Activated effector memory CD4-positive, alpha-beta T cell treated with anti-CD3 and anti-CD28 coated beads, Interleukin-2, amount 50 U/mL, for 16 hours (primary cell): ENCODE measurements at regions not wholly inside any gene's neighbourhood (a gene's known extent, or its start where the extent isn't known, plus 50 kb on each side); places are given as distances from the start of the nearest gene placed in this dataset.
"Not testable (repeated sequence)": the region's sequence is repeated elsewhere in the genome, so short reads cannot be mapped to it uniquely, and the experiment has no call there.

Experiments
- DNase-seq: peaks from one replicate; pipeline ENCODE4 v3.0.0-alpha.2; 2020

DNA sequence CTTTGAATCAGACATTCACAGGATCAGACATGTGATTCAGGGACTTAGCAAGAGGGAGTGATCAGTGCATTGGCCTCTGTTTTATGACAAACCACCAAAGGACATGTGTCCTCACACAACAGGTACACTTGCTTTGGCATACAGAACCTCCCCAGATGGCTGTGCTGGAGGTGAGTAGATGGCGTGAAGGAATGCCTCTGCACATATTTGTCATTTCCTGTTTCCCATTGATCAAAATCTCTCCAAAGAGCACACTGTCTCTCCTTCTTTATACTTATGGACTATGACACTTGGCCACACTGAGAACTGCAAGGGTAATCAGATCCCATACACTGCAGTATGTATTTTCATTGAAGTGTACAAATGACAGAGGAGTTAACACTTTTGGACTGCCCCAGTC lies 927.6 kb downstream of the TSN start:
- DNase-seq: no peak

GRCh38 chr2:122692400-122693083 lies 937.1 kb downstream of the TSN start:
- DNase-seq: no peak

- DNase-seq: no peak
Observed at GRCh38 chr2:122697415-122697814, 942.0 kb downstream of the TSN start.

- no peak for DNase-seq
Observed at GRCh38 chr2:122703676-122704075, 948.2 kb downstream of the TSN start.

DNA sequence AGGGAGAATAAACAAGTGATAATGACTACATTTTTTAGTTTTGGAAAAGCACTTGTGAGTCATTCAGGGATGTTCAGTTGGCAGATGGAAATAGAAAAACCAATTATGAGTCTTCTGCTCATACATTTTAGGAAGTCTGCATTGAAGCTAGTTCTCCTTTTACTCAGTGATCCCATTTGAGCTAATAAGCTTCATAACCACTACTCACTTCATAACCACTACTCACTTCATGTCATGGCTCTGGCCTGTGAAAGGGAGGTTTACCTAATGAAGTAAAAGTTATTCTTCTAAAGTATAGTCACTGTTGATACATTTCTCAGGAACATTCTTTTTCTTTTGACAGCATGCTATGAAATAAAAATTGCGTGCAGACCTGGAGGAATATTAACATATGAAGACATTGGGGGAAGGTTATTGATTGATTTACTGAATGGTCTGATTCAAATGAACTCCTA lies 948.7 kb downstream of the TSN start:
- DNase-seq: no peak

DNA sequence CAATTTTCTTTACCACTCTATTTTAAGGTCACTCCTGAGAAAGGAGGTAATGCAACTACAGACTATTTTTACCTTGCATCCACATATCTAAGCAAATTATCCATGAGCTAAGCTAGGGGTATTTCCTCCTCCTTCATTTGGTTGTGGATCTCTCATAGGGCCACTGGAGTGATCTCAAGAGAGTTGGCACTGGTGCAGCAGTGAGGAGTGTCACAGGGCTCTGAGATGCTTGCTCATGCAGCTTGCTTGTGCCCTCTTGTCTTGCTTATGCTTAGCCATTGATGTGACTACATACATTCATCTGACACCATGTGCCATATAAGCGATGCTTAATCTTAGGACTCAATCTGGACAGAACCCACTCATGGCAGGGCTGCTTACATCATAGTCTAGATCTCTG lies 950.3 kb downstream of the TSN start:
- DNase-seq: no peak

- DNase-seq: no peak
Observed at GRCh38 chr2:122706757-122707223, 951.3 kb downstream of the TSN start.

DNA sequence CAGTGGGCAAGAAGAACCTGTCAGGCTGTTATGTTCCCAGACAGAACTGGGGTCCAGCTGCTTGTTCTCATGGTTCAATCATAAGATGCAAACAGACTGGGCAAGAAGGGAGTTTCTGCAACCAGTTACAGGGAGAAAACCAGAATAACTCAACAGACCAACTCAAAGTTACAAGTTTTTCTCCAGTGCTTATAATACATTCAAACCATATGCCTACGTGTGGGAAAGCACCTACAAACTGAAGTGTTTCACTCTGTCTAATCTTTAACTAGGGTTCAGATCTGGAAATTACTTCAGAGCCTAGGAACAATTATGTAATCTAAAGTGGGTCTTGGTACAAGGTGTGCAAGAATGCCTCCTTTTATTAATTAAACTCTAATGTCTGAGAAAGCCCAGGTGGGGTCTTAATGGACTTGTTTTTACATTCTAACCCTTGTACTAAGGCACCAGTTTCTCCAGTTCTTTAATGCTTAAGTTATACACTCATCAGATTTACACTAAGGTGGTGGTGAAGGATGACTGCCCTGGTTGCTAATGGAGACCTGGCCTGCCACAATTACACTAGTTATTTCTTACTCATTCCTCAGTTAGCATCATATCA lies 951.9 kb downstream of the TSN start:
- DNase-seq: no peak

GRCh38 chr2:122710049-122710448 lies 954.6 kb downstream of the TSN start:
- DNase-seq: no peak

GRCh38 chr2:122713800-122714199 lies 958.3 kb downstream of the TSN start:
- no peak for DNase-seq

GRCh38 chr2:122720822-122721221 lies 965.4 kb downstream of the TSN start:
- not testable (repeated sequence) for DNase-seq

GRCh38 chr2:122734766-122735424 lies 979.4 kb downstream of the TSN start:
- DNase-seq: no peak

- no peak for DNase-seq
Observed at GRCh38 chr2:122736279-122736678, 980.8 kb downstream of the TSN start.

DNA sequence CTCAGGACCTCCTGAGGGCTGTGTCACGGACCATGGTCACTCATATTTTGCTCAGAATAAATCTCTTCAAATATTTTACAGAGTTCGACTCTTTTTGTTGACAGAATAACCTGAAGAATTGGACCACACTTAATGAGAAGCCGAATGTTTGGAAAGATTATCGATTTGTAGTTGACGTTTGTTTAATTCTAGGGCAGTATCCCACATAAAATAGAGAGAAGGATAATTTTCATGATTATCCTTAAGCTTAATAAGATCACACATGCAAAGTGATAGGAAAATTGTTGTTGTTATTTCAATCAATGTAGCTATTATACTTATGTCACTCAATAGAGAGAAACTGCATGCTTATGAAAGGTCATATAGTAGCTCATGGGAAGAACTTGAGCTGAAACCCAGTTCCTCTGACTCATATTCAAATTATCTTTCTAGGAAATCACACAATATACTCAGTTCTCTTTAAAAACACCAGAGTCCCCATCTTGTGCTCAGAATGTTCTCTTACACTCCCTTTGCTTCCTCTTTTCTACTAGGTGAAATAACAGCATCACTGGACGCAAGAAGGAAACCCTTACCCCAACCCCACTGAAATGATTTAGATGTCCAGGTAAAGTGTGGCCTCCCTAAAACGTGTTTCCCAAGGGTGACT lies 982.1 kb downstream of the TSN start:
- DNase-seq: no peak

DNA sequence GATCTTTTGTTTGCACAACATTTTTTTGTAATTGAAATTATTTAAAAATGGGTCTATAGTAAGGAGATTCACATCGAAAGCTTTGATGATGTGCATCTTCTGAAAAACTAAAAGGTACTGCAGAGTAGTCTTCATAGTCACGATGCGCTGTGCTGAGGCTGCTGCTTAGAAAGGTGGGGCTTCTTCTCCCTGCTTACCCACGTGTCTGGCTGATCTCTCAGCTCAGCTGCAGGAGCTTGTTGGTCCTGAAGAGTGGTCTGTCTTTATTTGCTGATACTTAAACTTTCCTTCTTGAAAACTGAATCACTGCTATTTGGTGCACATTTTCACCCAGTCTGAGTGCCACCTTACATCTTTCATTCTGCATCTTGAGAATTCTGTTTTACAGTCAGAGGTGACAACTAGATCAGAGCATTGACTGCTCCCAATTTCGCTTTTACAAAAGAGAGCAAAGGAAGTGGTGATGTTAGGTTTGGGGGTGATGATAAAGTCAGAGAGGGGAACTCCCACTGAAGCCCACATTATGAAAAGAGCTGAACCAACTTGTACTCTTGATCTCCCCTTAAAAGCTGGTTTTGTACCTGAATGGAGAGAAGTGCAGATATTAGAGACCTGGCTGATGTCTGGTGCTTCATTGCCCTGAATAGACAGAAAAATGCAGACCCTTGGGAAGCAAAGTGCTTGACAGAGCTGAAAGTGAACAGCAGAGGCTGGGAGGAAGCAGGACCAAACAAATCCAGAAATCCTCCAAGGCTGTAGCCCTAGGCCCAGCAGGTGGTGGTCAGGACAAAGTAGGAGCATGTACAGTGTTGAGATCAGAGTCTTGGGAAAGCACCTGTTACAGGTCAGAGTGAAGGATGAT lies 984.5 kb downstream of the TSN start:
- DNase-seq: no peak

- no peak for DNase-seq
Observed at GRCh38 chr2:122740594-122740948, 985.1 kb downstream of the TSN start.

DNA sequence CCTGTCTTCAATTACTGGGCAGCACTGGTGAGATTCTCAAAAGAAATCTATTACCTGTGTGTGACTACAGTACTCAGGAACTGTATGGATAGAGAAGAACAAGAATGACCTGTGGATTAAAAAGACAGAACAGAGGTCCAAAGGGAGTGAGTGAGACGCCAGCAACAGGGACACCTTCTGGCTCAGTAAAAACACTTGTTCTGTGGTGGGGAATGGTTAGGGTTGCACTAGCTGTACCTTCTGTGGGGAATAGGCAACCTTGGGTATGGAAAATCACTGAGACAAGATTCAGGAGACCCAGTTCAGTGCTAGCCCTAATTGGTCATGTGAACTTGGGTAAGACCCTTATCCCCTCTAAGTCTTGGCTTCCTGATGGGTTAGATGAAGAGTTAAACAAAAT lies 986.0 kb downstream of the TSN start:
- DNase-seq: no peak

DNA sequence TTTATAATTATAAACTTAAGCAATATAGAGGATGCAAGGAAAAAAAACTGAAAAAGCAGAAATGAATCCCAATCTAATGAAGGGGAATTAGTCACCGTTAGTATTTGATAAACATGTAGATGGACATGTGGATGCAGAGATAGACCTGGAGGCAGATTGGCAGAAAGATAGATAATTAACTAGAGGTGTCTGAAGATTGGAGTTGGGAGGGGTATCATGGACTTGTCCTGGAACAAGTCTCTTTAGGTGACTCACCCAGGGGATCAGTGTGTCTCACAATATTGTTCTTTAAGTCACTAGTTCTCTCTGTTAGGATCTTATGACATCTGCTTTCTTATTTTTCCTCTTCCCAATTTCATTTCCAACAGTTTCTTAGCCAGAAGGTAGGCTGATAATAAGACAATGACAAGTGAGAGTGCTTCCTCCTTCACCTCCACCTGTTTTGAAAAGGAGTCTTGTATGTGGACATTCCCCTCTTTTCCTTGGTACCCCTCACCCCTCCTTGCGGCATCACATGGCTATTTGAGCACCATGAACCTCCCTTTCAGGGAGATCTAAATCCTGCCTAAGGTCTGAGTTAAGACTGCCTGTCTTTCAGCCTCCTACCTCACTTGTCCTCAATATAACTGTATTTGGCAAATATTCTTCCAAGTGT lies 987.7 kb downstream of the TSN start:
- no peak for DNase-seq

- no peak for DNase-seq
Observed at GRCh38 chr2:122745603-122746002, 990.2 kb downstream of the TSN start.

GRCh38 chr2:122747670-122748069 lies 992.2 kb downstream of the TSN start:
- no peak for DNase-seq

GRCh38 chr2:122748552-122749011 lies 993.1 kb downstream of the TSN start:
- DNase-seq: no peak

DNA sequence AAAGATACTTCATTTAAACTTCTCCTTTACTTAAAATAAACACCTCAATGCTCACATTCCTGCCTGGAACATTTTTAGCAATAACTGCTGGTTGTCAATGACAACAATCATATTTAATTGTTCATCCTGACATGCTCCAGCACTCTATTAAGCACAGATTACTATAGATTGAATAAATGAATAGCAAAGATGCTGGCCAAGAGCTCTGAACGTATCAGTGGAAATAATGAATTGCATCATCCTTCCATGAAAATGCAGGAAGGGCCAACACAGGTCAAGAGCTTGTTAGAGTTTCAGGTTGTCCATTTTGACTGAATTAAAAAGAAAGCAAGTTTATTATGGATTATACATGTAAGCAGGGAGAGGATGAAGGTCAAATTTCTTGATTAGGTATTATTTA lies 994.0 kb downstream of the TSN start:
- no peak for DNase-seq
